ENCODE measurements at regions not wholly inside any gene's neighbourhood (a gene's known extent, or its start where the extent isn't known, plus 50 kb on each side); places are given as distances from the start of the nearest gene placed in this dataset.

GRCh38 chr3:3600665-3601340, 198.4 kb upstream of the LRRN1 start:
- Mint-ChIP-seq H3K9me3 (no peaks in the 10 kb centered on the region), H3K36me3 (ENCODE audit: low read depth) (no peaks in the 10 kb centered on the region), H3K27ac (no peak overlapping the region), H3K4me1 (peaks cover 22% of the 10 kb centered on the region), H3K27me3 (ENCODE audit: insufficient read depth) (peaks cover 3% of the 10 kb centered on the region), H3K4me3 (no peak overlapping the region)
- WGBS, 2 experiments (ENCODE audit: insufficient coverage in 1 of 2, insufficient read length in 1 of 2) = 85 to 100% methylated on average over 1 to 3 of the region's 3 CpGs
- no peak overlapping the region for H3K9ac ChIP-seq (ENCODE audit: extremely low read depth, low read length, poor library complexity, severe bottlenecking)
- H3K4me1 ChIP-seq (ENCODE audit: control insufficient read depth, insufficient read depth, low read length) = no peaks in the 10 kb centered on the region
- H3K4me3 ChIP-seq (ENCODE audit: low read length) = no peak overlapping the region
- no peaks in the 10 kb centered on the region for H3K27me3 ChIP-seq (ENCODE audit: control insufficient read depth, insufficient read depth, low read length, poor library complexity, severe bottlenecking)
- H3K36me3 ChIP-seq (ENCODE audit: control insufficient read depth, insufficient read depth, low read length) = no peaks in the 10 kb centered on the region
- no peaks in the 10 kb centered on the region for H3K9me3 ChIP-seq (ENCODE audit: control insufficient read depth, low read length)
- DNase-seq = no peak
- no peak overlapping the region for H3K27ac ChIP-seq (ENCODE audit: low read depth, low read length)
- TF ChIP-seq, protein P1, sequence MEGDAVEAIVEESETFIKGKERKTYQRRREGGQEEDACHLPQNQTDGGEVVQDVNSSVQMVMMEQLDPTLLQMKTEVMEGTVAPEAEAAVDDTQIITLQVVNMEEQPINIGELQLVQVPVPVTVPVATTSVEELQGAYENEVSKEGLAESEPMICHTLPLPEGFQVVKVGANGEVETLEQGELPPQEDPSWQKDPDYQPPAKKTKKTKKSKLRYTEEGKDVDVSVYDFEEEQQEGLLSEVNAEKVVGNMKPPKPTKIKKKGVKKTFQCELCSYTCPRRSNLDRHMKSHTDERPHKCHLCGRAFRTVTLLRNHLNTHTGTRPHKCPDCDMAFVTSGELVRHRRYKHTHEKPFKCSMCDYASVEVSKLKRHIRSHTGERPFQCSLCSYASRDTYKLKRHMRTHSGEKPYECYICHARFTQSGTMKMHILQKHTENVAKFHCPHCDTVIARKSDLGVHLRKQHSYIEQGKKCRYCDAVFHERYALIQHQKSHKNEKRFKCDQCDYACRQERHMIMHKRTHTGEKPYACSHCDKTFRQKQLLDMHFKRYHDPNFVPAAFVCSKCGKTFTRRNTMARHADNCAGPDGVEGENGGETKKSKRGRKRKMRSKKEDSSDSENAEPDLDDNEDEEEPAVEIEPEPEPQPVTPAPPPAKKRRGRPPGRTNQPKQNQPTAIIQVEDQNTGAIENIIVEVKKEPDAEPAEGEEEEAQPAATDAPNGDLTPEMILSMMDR (conservative IDR thresholded peaks at IDR 0.05) = no peak

- no peaks in the 10 kb centered on the region for H3K4me1 ChIP-seq (ENCODE audit: control insufficient read depth, insufficient read depth, low read length)
Observed at GRCh38 chr3:3599016-3599415, 200.2 kb upstream of the LRRN1 start.

GRCh38 chr3:3594986-3595385, 204.2 kb upstream of the LRRN1 start:
- no peaks in the 10 kb centered on the region for H3K36me3 Mint-ChIP-seq (ENCODE audit: low read depth)
- DNase-seq = no peak
- WGBS, 2 experiments (ENCODE audit: insufficient coverage in 1 of 2, insufficient read length in 1 of 2) = 91 to 96% methylated on average over 2 to 3 of the region's 3 CpGs

More at GRCh38 chr3:3599016-3599415, 200.2 kb upstream of the LRRN1 start:
- Mint-ChIP-seq H3K4me1 (peaks cover 13% of the 10 kb centered on the region), H3K4me3 (no peak overlapping the region), H3K27ac (no peak overlapping the region), H3K9me3 (no peaks in the 10 kb centered on the region), H3K27me3 (ENCODE audit: insufficient read depth) (peaks cover 6% of the 10 kb centered on the region), H3K36me3 (ENCODE audit: low read depth) (no peaks in the 10 kb centered on the region)
- 96% methylated on average over 2 of the region's 2 CpGs for WGBS, 2 experiments (ENCODE audit: insufficient coverage in 1 of 2, insufficient read length in 1 of 2)
- Histone ChIP-seq H3K27me3 (ENCODE audit: control insufficient read depth, insufficient read depth, low read length, poor library complexity, severe bottlenecking) (no peaks in the 10 kb centered on the region), H3K36me3 (ENCODE audit: control insufficient read depth, insufficient read depth, low read length) (no peaks in the 10 kb centered on the region), H3K9ac (ENCODE audit: extremely low read depth, low read length, poor library complexity, severe bottlenecking) (no peak overlapping the region), H3K27ac (ENCODE audit: low read depth, low read length) (no peak overlapping the region), H3K9me3 (ENCODE audit: control insufficient read depth, low read length) (no peaks in the 10 kb centered on the region), H3K4me3 (ENCODE audit: low read length) (no peak overlapping the region)
- TF ChIP-seq, protein P1 (conservative IDR thresholded peaks at IDR 0.05) = no peak
- no peak for DNase-seq

More at GRCh38 chr3:3594986-3595385, 204.2 kb upstream of the LRRN1 start:
- Histone ChIP-seq H3K9ac (ENCODE audit: extremely low read depth, low read length, poor library complexity, severe bottlenecking) (no peak overlapping the region), H3K27ac (ENCODE audit: low read depth, low read length) (no peak overlapping the region), H3K4me1 (ENCODE audit: control insufficient read depth, insufficient read depth, low read length) (no peaks in the 10 kb centered on the region), H3K36me3 (ENCODE audit: control insufficient read depth, insufficient read depth, low read length) (no peaks in the 10 kb centered on the region), H3K4me3 (ENCODE audit: low read length) (no peak overlapping the region), H3K27me3 (ENCODE audit: control insufficient read depth, insufficient read depth, low read length, poor library complexity, severe bottlenecking) (no peaks in the 10 kb centered on the region), H3K9me3 (ENCODE audit: control insufficient read depth, low read length) (no peaks in the 10 kb centered on the region)
- Mint-ChIP-seq H3K4me3 (no peak overlapping the region), H3K4me1 (peaks cover 2% of the 10 kb centered on the region), H3K27me3 (ENCODE audit: insufficient read depth) (peaks cover 6% of the 10 kb centered on the region), H3K9me3 (no peaks in the 10 kb centered on the region), H3K27ac (no peak overlapping the region)
- TF ChIP-seq, protein P1 (conservative IDR thresholded peaks at IDR 0.05) = no peak
